GM23338 (cell line): ENCODE measurements at regions not wholly inside any gene's neighbourhood (a gene's known extent, or its start where the extent isn't known, plus 50 kb on each side); places are given as distances from the start of the nearest gene placed in this dataset.

Experiments
- ATAC-seq: fragments of 200-7000 bp; cut with Tn5 transposase; 3 replicates; pipeline ENCODE4 v1.9.1; 2020
- DNase-seq: peaks from one replicate; pipeline ENCODE4 v3.0.0-alpha.2; 2015; ENCODE audit warnings: low spot score
- H2AFZ ChIP-seq: fragments of 200-600 bp; sonication (generic); 2 replicates; pipeline ENCODE4 v1.8.0; 2016; ENCODE audit warnings: antibody characterized with exemption, mild to moderate bottlenecking, moderate library complexity
- H3F3A ChIP-seq: fragments of 200-600 bp; sonication (generic); replicated peaks from 2 replicates; pipeline ENCODE4 v1.8.0; 2017; ENCODE audit warnings: antibody characterized with exemption, mixed run types, low read depth
- H3K27ac ChIP-seq: fragments of 200-600 bp; sonication (generic); 2 replicates; pipeline ENCODE4 v1.6.1; 2016; ENCODE audit warnings: low read depth
- H3K27me3 ChIP-seq: fragments of 200-600 bp; sonication (generic); 2 replicates; pipeline ENCODE4 v1.8.0; 2016; ENCODE audit warnings: mild to moderate bottlenecking, mixed run types, moderate library complexity; ENCODE audit not compliant: insufficient read depth
- H3K36me3 ChIP-seq: fragments of 200-600 bp; sonication (generic); 2 replicates; pipeline ENCODE4 v1.8.0; 2016; ENCODE audit warnings: mild to moderate bottlenecking; ENCODE audit not compliant: insufficient read depth
- H3K4me1 ChIP-seq: fragments of 200-600 bp; sonication (generic); 2 replicates; pipeline ENCODE4 v1.8.0; 2016; ENCODE audit warnings: mild to moderate bottlenecking, moderate library complexity; ENCODE audit not compliant: insufficient read depth
- H3K4me2 ChIP-seq: fragments of 200-600 bp; sonication (generic); 2 replicates; pipeline ENCODE4 v1.7.1; 2017; ENCODE audit warnings: mixed run types
- H3K4me3 ChIP-seq: fragments of 200-600 bp; sonication (generic); 2 replicates; pipeline ENCODE4 v1.6.1; 2016; ENCODE audit warnings: mixed run types
- H3K79me2 ChIP-seq: fragments of 200-600 bp; sonication (generic); replicated peaks from 2 replicates; pipeline ENCODE4 v1.8.0; 2017; ENCODE audit warnings: mild to moderate bottlenecking; ENCODE audit not compliant: insufficient read depth
- H3K9me2 ChIP-seq: fragments of 200-600 bp; sonication (generic); 2 replicates; pipeline ENCODE4 v1.8.0; 2017; ENCODE audit not compliant: insufficient read depth
- H4K20me1 ChIP-seq: fragments of 200-600 bp; sonication (generic); replicated peaks from 2 replicates; pipeline ENCODE4 v1.8.0; 2017; ENCODE audit warnings: mild to moderate bottlenecking; ENCODE audit not compliant: insufficient read depth
- H3K27ac Mint-ChIP-seq: 2 replicates; pipeline ENCODE4 v1.8.0; 2020; ENCODE audit warnings: inconsistent platforms, mild to moderate bottlenecking, moderate library complexity, mixed read lengths
- H3K27me3 Mint-ChIP-seq: 3 replicates; pipeline ENCODE4 v1.8.0; 2022; ENCODE audit warnings: low read depth, mild to moderate bottlenecking, moderate library complexity, mixed read lengths, inconsistent platforms; ENCODE audit not compliant: insufficient read depth, poor library complexity
- H3K36me3 Mint-ChIP-seq: 3 replicates; pipeline ENCODE4 v1.8.0; 2021; ENCODE audit warnings: low read depth, mild to moderate bottlenecking, inconsistent platforms, moderate library complexity, mixed read lengths
- H3K4me1 Mint-ChIP-seq: 3 replicates; pipeline ENCODE4 v1.8.0; 2020; ENCODE audit warnings: mild to moderate bottlenecking, inconsistent platforms, mixed read lengths
- H3K4me3 Mint-ChIP-seq: 3 replicates; pipeline ENCODE4 v1.8.0; 2021; ENCODE audit warnings: moderate library complexity, mild to moderate bottlenecking, inconsistent platforms, mixed read lengths
- H3K9me3 Mint-ChIP-seq: 3 replicates; pipeline ENCODE4 v1.8.0; 2020; ENCODE audit warnings: moderate library complexity, mild to moderate bottlenecking, inconsistent platforms, mixed read lengths
- CREB1 ChIP-seq: fragments of 250-450 bp; sonication (Bioruptor Pico); IDR thresholded peaks from 2 replicates; pipeline ENCODE4 v1.5.0; 2020; ENCODE audit warnings: low read depth, mild to moderate bottlenecking, moderate library complexity
- ETS1 ChIP-seq: IDR thresholded peaks from 2 replicates; pipeline ENCODE4 v1.6.1; 2016; ENCODE audit warnings: antibody characterized with exemption
- JUNB ChIP-seq: IDR thresholded peaks from one replicate; pipeline ENCODE4 v1.6.1; 2016; ENCODE audit warnings: antibody characterized with exemption; ENCODE audit not compliant: unreplicated experiment
- NANOG ChIP-seq: IDR thresholded peaks from 2 replicates; pipeline ENCODE4 v1.6.1; 2016; ENCODE audit warnings: antibody characterized with exemption, borderline replicate concordance
- STAT1 ChIP-seq: IDR thresholded peaks from one replicate; pipeline ENCODE4 v1.6.1; 2016; ENCODE audit warnings: antibody characterized with exemption; ENCODE audit not compliant: unreplicated experiment
- ZNF331 ChIP-seq: fragments of 250-450 bp; sonication (Bioruptor Pico); IDR thresholded peaks from 2 replicates; pipeline ENCODE4 v1.5.0; 2020; ENCODE audit warnings: low read depth, mild to moderate bottlenecking, moderate library complexity
- TF ChIP-seq, protein P1 (sequence below), 2 experiments: fragments of 200-600 bp in 1 of 2; sonication (generic) in 1 of 2; conservative IDR thresholded peaks; 2 replicates each; pipeline versions ENCODE4 v1.5.1 to v1.6.1; 2016 to 2017; ENCODE audit warnings: antibody characterized with exemption in 2 of 2, low read depth in 2 of 2, mild to moderate bottlenecking in 2 of 2, moderate library complexity in 1 of 2

GRCh38 chr2:165032559-165032958, 77.2 kb upstream of the SLC38A11 start:
- Mint-ChIP-seq H3K4me3 (no peak overlapping the region), H3K36me3 (no peaks in the 10 kb centered on the region), H3K27me3 (no peaks in the 10 kb centered on the region), H3K9me3 (no peaks in the 10 kb centered on the region), H3K4me1 (no peaks in the 10 kb centered on the region), H3K27ac (no peak overlapping the region)
- DNase-seq (peak; percentile 25), ATAC-seq (peak; percentile 68)
- Histone ChIP-seq H3K79me2 (no peaks in the 10 kb centered on the region), H3K27ac (no peak overlapping the region), H3F3A (no peaks in the 10 kb centered on the region), H3K4me1 (no peaks in the 10 kb centered on the region), H4K20me1 (no peaks in the 10 kb centered on the region), H3K4me3 (no peak overlapping the region), H3K36me3 (no peaks in the 10 kb centered on the region), H2AFZ (no peak overlapping the region), H3K27me3 (no peaks in the 10 kb centered on the region), H3K9me2 (no peaks in the 10 kb centered on the region), H3K4me2 (no peak overlapping the region)
- TF ChIP-seq, protein P1, sequence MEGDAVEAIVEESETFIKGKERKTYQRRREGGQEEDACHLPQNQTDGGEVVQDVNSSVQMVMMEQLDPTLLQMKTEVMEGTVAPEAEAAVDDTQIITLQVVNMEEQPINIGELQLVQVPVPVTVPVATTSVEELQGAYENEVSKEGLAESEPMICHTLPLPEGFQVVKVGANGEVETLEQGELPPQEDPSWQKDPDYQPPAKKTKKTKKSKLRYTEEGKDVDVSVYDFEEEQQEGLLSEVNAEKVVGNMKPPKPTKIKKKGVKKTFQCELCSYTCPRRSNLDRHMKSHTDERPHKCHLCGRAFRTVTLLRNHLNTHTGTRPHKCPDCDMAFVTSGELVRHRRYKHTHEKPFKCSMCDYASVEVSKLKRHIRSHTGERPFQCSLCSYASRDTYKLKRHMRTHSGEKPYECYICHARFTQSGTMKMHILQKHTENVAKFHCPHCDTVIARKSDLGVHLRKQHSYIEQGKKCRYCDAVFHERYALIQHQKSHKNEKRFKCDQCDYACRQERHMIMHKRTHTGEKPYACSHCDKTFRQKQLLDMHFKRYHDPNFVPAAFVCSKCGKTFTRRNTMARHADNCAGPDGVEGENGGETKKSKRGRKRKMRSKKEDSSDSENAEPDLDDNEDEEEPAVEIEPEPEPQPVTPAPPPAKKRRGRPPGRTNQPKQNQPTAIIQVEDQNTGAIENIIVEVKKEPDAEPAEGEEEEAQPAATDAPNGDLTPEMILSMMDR (conservative IDR thresholded peaks at IDR 0.05; ENCODE audit: low read depth in 2 of 2) = peak in 1 of 2 experiments; percentile 37; a peak in 2 of 4 replicates
- TF ChIP-seq NANOG (no peak), CREB1 (no peak)

DNA sequence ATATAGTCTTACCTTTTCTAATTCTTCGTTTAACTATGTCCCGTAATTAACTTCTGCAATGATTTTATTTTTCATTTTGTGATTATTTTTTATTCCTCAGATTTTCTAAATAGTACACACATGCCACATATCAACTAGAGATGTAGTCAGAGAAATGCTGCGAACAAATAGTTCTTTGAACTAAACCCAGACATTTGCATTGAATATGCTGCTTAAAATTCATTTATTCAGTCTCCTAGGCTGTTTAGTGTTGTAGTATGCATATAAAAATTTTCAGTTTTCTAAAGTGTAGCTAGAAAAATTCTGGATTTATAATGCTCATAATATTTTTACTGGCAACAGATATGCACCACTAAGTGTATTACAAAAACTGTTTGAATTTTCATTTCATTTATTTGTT, 68.9 kb upstream of the SLC38A11 start:
- no peaks in the 10 kb centered on the region for H4K20me1 ChIP-seq
- H3K4me2 ChIP-seq = no peak overlapping the region
- TF ChIP-seq, protein P1 (conservative IDR thresholded peaks at IDR 0.05; ENCODE audit: low read depth in 2 of 2) = no peak
- TF ChIP-seq ZNF331 (CRISPR knock-in tag) (no peak), JUNB (no peak), STAT1 (no peak), ETS1 (no peak)
- H3K4me1 Mint-ChIP-seq = no peaks in the 10 kb centered on the region
- H3K27me3 ChIP-seq = no peaks in the 10 kb centered on the region
- H3K4me3 Mint-ChIP-seq = no peak overlapping the region
- H3K36me3 Mint-ChIP-seq = no peaks in the 10 kb centered on the region
- H3K4me3 ChIP-seq = no peak overlapping the region
- no peaks in the 10 kb centered on the region for H3K9me2 ChIP-seq
- H3F3A ChIP-seq = no peaks in the 10 kb centered on the region
- no peaks in the 10 kb centered on the region for H3K79me2 ChIP-seq
- no peak overlapping the region for H2AFZ ChIP-seq
- H3K27ac Mint-ChIP-seq = no peak overlapping the region
- no peaks in the 10 kb centered on the region; the same call in 2 of the 3 replicates for H3K9me3 Mint-ChIP-seq
- no peaks in the 10 kb centered on the region for H3K4me1 ChIP-seq
- no peaks in the 10 kb centered on the region for H3K27me3 Mint-ChIP-seq
- no peaks in the 10 kb centered on the region for H3K36me3 ChIP-seq
- H3K27ac ChIP-seq = no peak overlapping the region
- ATAC-seq = no peak
- no peak for DNase-seq
